ENCODE measurements at regions not wholly inside any gene's neighbourhood (a gene's known extent, or its start where the extent isn't known, plus 50 kb on each side); places are given as distances from the start of the nearest gene placed in this dataset.
"Not testable (repeated sequence)": the region's sequence is repeated elsewhere in the genome, so short reads cannot be mapped to it uniquely, and the experiment has no call there.

DNA sequence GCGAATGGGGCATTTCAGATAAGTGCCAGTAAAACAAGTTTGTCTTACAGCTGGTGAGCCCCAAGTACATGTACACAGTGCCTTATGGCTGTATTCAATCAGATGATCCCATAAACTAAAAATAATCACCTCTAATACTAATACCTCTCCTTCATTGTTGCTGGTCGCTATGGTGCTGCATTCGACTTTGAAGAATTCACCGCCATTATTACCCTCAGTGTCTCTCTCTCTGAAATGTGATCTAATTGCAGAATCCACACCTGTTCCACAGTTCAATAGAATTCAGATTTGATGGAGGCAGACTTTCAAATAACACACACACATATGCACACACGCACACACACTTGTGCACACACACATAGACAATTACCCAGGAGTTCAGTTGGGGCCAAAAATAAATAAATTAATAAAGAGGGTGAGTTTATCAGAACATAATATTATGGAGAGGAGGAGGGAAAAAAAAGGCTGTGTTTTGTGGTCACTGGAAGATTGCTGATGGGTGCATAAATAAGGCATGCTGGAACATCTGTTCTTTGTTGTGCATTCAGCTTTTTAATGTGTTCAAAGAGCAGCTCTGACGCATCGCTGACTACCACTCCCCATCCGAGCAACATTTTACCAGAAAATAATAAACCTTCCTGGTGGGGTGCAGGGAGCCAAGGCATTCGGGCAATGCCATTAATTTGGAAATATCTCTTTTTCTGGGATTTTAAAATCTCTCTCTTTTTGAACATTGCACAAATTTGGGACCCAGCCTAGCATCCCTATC is 235.7 kb downstream of the SATB1 start:
- peak; percentile 81 for DNase-seq (ENCODE audit: low read depth)

DNA sequence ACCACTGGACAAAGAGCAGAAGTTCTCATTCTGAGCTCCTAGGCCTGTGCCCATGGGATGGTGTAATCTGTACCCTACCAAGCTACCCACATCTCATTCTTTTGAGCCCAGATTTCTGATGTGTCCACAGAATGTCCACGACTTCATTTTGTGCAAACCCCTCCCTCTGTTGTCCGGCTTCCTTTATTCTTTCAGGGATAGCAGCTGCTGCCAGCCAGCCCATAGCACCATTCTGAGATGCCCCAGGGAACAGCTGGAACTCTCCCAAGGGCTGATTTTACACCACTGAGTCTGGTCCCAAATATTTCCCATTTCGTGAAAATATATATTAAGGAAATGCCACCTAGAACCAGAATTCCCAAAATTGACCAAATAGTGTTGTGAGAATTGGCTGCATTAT is 236.6 kb downstream of the SATB1 start:
- no peak for DNase-seq (ENCODE audit: low read depth)

DNA sequence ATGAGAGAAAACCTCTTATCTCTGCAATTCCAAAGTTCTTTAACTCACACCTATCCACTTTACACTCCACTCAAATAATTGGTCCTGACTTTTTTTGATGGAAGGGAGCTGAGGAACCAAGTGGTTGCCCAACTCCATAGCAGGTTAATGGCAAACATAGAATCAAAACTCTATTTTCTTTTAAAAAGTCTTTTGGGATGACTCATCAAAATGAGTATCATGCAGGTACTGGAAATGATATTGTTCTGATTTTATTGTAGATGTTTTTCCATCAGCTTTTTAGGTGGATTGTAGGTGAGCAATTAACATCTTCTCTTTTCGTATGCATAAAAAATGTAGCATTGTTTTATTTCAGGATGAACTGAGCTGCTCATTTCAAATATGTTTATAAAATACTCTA is 239.5 kb downstream of the SATB1 start:
- no peak for DNase-seq (ENCODE audit: low read depth)

DNA sequence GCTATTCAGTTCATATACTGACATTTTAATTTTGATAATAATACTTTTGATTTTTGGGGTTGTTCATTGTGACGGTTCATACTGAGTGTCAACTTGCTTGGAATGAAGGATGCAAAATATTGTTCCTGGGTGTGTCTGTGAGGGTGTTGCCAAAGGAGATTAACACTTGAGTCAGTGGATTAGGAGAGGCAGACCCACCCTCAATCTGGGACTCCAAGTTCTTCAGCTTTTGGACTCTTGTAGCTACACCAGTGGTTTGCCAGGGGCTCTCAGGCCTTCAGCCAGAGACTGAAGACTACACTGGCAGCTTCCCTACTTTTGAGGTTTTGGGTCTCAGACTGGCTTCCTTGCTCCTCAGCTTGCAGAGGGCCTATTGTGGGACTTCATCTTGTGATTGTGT is 242.2 kb downstream of the SATB1 start:
- not testable (repeated sequence) for DNase-seq (ENCODE audit: low read depth)

DNA sequence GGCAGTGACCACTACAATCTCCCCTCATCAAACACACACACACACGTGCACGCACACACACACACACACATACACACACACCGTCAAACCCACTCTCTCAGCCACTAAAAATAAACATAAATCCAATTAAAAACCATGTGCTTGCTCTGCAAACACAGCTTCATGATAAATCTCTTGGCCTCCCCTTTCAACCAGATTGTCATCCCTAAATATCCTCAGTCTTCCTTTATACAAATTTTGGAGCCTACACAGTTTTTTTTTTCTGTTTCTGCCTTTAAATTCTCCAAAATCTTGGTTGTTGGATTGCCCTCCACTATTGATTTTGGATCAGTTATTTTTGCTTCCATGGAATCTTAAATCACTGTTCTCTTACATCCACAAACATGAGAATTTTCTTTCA is 245.6 kb downstream of the SATB1 start:
- DNase-seq (ENCODE audit: low read depth) = no peak

DNA sequence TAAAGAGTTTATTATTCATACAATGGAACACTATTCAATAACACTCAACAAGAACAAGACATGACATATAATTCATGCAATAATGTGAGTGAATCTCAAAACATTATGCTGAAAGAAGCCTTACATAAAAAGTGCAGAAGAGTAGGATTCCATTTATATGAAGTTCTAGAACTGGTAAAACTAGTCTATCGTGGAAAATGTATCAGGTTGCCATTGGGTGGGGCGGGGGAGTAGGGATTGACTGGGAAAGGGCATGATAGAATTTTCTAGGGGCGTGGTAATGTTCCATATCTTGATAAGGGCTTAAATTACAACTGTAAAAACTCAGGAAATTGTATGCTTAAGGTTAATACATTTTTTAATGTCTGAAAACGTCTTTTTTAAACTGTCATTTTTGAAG is 247.9 kb downstream of the SATB1 start:
- DNase-seq (ENCODE audit: low read depth) = no peak

DNA sequence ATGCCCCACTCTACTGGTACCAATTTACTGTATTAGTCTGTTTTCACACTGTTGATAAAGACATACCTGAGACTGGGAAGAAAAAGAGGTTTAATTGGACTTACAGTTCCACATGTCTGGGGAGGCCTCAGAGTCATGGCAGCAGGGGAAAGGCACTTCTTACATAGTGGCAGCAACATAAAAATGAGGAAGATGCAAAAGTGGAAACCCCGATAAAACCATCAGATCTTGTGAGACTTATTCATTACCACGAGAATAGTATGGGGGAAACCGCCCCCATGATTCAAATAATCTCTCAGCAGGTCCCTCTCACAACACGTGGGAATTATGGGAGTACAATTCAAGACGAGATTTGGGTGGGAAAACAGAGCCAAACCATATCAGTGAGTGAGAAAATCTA is 251.2 kb downstream of the SATB1 start:
- DNase-seq (ENCODE audit: low read depth) = not testable (repeated sequence)

DNA sequence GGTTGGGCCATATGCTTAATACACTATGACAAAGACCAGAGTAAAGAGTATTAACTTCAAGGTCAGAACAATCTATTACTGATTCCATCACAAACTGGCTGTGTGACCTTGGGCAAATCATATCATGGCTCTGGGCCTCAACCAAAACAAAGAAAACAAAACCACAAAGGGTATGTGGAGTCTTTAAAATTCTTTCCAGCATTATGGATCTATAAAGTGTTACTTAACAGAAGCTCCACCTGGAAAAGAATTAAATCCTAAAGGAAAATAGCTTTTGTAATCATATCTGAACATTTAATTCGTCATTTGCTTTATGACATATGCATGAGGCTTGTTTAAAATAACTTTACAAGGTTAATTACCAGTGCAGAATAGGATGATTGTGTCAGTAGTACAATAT is 265.5 kb downstream of the SATB1 start:
- DNase-seq (ENCODE audit: low read depth) = no peak

DNA sequence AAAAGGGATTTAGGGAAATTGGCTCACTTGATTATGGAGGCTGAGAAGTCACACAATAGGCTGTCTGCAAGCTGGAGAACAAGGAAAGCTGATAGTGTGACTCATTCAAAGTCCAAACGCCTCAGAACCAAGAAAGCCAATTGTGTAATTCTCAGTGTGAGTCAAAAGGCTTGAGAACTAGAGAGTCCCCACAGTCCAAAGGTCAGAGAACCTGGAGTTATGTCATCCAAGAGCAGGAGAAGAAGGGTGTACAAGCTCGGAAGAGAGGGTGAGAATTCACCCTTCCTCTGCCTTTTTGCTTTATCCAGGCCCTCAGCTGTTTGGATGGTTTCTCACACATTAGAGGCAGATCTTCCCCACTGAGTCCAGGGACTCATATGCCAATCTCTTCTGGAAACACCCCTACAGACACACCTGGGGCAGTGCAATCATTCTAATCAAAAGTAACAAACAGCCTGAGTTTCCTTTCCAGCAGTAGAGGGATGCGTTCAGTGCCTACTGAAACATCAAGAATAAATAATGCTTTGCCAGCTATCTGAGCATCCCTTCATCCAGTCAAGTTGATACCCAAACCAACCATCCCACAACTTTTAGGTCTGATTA is 271.5 kb downstream of the SATB1 start:
- peak; percentile 73 for DNase-seq (ENCODE audit: low read depth)

DNA sequence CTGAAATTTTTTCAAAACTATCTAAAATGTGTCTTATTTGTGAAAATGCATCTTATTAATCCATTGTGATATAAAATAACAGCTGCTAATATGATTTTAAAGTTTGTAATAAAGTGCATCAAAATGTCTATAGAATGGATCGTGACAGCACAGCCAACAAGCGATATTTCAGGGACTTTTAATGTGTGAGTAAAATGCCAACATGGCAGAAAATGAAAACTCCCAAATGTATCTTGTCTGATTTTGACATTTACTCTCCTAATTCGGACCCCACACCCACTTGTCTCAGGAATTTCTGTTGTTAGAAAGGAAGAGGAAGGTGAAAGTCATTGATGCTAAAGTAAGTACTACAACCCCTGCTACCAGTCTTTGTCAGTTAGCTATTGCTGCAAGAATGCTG is 273.9 kb downstream of the SATB1 start:
- DNase-seq (ENCODE audit: low read depth) = no peak

DNA sequence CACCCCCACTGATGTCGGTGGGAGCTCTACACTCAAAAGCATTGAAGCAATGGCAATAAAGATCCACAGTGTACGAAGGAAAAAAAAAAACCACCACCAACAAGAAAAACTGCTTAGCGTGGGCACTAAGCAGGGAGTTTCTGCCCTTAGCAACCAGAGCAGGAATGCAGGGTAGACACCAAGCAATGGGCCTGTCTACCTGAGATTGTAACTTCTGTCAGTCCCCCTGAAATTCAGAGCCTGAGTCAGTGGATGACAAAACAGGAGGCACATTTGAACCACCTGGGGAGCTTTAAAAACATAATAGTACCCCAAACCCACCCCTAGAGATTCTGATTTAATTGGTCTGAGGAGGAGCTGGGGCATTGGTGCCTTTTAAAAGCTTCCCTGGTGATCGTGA is 275.2 kb downstream of the SATB1 start:
- no peak for DNase-seq (ENCODE audit: low read depth)

DNA sequence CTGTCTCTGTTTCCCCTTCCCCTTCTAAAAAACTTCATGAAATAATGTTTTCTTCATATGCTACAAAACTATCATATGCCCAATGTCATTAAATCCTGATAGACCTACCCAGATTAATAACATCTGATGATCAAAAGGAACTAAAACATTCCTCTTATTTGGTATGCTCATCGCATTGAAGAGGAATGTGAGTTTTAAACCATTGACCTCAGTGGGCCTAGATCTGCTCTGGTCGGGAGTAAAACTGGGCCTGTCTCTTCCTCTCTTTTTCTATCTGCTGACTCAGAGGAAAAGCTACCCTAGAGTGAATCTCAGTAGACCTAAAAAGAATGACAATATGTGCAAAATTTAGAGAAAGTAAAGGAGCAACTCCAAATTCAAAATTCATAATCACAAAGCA is 275.8 kb downstream of the SATB1 start:
- DNase-seq (ENCODE audit: low read depth) = no peak

DNA sequence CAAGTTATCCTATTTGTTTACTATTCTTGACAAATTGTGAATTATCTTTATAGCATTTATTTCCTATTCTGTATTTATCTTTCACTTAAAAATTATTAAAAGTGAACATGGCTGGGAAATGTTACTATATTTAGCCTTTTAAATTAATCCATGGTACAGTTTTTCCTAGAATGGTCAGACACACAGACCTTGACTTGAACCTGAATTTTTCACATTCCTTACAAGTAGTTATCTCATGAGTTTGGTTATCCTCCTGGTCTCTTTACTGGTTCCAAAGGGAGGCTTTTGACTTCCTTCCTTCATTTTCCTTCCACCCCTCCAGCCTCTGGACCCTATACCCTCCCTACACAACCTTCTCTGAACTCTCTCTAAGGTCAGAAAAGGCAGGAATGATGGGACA is 280.6 kb downstream of the SATB1 start:
- DNase-seq (ENCODE audit: low read depth) = no peak

DNA sequence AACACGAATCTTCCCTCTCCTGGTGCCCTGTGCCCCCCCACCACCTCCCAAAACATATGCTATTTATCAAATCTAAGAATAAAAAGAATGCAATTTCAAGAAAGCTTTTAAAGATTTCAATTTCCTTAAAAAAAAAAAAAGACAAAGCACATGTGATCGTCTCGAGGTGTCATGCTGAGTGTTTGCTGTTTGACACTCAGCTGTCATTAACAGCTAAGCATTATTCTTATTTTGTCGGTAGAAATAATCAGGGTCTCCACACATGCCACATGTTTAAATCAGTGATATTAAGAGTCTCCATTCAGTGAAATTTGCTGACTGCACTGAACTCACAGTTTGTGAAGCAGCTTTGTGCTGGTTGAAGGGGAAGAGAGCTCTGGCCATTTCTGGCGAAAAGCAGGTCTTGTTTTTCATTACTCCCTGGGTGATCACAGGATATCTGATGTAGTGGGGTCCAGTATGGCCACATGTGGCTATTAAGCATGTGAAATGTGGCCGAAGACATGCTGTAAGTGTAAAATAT is 281.8 kb downstream of the SATB1 start:
- DNase-seq (ENCODE audit: low read depth) = no peak

DNA sequence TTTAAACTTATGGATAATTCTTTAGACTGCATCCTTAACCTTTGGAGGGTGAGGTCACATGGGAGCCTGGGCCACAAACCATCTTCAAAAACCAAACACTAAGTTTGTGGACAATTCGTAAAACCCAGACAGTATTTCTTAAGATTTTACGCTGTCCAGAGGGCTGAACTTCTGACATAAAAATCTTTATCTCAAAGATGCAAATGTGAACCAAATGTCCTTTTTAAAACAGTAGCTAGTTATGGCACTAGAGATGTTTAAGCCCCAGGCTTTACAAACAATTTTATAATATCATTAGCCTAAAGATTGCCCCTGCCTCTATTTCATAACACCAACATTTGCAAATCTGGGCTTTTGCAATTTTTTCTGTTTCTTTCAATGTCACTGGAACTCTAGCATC is 287.2 kb downstream of the SATB1 start:
- DNase-seq (ENCODE audit: low read depth) = no peak

DNA sequence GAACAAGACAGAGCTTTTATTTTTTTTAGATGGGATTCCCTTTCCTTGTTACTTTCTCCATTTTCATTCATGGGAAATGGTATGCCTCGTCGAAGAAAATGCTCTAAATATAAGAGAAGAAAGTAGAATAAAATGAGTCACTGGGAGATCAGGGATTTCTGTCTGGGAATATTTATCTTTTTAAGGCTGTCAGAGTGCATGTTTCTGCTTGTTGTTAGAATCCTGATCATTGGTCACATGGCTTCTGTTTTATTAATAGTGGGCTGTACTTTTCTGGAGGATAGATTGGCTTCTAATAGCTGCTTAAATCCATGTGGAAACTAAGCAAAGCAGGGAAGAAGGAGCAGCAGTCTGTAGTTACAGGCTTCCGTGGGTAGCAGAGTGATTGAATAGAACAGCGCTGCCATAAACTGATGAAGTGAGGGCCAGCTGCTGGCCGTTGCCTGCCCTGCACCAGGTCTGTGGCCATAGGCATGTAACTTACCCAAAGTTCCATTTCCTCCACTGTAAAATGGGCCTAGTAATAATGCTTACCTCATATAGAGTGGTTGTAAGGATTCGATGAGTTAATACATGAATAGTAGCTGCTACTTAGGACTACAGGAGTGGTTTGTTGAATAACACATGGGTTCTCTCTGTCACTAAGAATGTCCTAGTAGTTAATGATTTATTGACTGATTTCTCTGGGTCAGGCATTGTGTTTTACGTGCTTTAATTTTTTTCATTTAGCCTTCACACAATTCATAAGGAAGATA is 289.9 kb downstream of the SATB1 start:
- no peak for DNase-seq (ENCODE audit: low read depth)

DNA sequence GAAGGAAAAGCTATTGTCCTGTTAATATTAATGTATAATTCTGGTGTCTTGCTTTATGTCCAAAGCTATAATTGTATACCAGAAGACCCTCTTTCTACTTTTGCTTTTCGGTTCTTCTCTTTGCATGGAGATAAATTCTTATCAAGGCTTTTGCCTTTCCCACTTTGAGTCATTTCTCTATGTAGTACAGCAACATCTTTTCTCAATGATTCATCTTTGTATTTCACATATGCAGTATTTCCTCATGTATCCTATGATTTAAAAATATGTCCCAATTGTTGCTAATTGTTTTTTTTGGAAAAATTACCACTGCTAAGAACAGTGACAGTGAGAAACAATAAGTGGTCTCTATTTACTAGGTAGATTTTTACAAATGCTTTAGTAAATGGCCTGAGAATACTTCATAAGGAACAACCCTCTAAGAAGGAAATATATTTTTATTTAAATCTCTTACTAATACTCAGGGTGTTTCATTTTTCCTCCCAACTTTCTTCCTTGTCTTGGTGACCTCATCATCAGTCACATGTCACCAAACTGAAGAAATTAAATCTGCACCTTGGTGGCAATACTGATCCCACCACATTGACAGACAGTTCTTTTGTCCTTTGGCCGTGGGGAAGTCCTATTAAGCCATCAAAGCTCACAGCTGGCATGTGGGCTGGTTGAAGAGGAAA is 290.6 kb downstream of the SATB1 start:
- peak; percentile 62 for DNase-seq (ENCODE audit: low read depth)

DNA sequence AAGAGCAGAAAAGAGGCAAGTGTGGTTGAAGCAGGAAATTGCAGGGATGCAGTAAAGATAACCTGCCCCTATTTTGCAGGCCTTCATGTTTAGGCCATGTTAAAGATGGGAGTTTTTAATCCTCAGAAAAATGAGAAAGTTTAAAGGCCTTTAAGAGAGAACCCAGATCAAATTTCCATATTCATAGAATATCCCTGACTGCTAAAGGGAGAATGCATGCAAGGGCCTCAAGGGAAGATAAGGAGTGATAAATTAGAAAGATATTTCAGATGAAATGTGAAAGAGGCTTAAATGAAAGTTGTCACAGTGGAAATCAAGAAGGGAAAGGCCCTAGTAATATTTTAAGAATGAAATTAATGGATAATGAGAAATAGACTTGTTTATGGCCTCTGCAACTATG is 292.1 kb downstream of the SATB1 start:
- no peak for DNase-seq (ENCODE audit: low read depth)

DNA sequence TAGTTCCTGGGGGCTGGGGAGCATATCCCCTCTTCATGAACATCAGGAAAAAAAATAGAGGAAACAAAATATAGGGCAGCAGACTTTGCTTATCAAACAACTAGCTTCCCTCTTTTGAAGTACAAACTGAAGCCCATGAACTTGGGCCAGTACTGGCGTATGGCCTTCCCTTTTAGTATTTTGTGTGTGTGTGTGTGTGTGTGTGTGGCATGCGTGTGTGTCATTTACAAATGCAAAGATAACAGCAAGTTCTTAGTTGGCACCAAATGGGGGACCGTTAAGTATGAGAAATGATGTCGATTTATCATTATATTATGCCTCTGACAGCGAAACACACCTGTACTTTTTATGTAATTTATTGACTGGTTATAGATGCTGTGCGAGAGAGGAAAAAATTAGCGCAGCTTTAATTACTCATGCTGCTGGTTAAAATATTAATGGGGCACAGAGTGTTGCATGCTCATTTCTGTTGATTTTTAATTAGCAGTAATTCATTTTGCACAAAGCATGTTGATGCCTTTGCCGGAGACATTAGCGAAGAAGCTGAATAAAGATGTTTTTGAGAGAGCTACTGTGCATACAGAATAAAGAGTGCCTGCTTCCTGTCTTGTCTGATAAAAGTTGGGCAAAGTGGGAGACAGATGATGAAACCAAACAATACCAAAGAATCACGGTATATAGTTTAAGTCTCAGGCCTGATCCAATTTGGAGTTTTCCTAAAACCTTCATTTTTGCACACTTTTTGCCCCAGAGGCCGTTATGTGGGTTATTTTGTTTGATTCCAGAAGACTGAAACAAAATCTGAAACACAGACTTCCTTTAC is 297.1 kb downstream of the SATB1 start:
- no peak for DNase-seq (ENCODE audit: low read depth)

DNA sequence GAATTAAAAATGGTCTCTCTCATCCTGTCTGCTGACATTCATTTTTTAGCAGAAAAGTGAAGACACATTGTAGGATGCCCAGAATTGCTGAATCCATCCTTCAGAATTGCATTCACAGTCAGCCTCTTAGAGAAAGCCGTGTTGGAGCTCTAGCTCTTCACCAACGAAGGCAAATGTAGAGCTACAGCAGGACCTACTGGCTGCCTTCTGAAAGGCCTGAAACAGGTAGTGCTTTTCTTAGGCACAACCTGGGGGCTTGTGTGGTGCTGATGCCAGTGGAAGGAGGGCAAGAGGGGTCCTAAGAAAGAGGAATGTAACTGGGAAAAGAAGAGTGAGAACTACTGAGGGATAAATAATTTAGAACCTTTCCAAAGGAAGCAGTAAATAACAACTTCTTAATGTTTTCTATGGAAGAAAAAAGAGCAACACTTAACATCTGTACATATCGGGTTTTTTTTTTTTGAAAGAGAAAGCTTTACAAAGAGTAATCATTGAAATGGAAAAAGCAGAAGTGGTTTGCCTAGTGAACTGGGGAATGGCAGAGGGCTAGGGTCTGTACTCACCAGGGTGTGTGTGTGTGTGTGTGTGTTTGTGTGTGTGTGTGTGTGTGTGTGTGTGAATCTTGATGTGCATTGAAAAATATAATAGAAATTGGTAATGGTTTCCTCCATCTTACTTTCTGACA is 297.8 kb downstream of the SATB1 start:
- DNase-seq (ENCODE audit: low read depth) = no peak

DNA sequence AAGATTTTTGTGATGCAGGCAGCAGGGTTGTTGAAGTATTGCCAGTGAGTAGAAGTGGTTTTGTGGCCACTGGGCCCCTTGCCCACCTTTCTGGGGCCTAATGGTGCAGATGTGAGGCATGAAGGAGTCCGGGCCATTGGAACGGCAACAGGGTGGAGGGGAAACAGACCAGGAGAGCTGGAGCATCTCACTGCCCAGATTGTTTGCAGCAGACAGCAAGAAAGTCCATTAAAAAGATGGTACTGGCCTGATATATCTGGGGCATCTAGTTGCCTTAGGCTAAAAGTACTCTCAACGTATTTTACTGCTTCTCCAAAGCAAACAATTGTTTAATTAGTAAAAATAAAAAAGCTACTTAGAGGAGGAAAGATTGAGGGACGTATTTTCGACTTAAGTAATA is 298.4 kb downstream of the SATB1 start:
- no peak for DNase-seq (ENCODE audit: low read depth)
